Gastroesophageal sphincter (tissue), 4 donors: ENCODE measurements at regions not wholly inside any gene's neighbourhood (a gene's known extent, or its start where the extent isn't known, plus 50 kb on each side); places are given as distances from the start of the nearest gene placed in this dataset.

Source experiments
- ATAC-seq: fragments of 150-250 bp; one replicate; pipeline ENCODE4 v1.9.1; 2016; ENCODE audit warnings: mild to moderate bottlenecking, moderate library complexity
- H3K27ac ChIP-seq, 4 donors: fragments of 200-600 bp; sonication (generic) in 3 of 4; 1 replicate in 3 of 4; 2 replicates in 1 of 4; pipeline ENCODE4 v1.5.1; 2016 to 2019
- H3K27me3 ChIP-seq: fragments of 200-600 bp; sonication (generic); one replicate; pipeline ENCODE4 v1.5.1; 2019
- H3K36me3 ChIP-seq, 2 donors: fragments of 200-600 bp; sonication (generic); one replicate each; pipeline ENCODE4 v1.5.1; 2019; ENCODE audit warnings: control low read depth in 1 of 2
- H3K4me1 ChIP-seq, 3 donors: fragments of 200-600 bp; sonication (generic); 1 replicate in 2 of 3; 2 replicates in 1 of 3; pipeline ENCODE4 v1.5.1; 2016 to 2019; ENCODE audit warnings: control low read depth in 2 of 3
- H3K4me3 ChIP-seq, 2 donors: fragments of 200-600 bp; sonication (generic); one replicate each; pipeline ENCODE4 v1.5.1; 2019; ENCODE audit warnings: mild to moderate bottlenecking in 1 of 2, moderate library complexity in 1 of 2
- H3K9me3 ChIP-seq, 3 donors: fragments of 200-600 bp; sonication (generic); one replicate each; pipeline ENCODE4 v1.5.1; 2017 to 2019; ENCODE audit warnings: control low read depth in 2 of 3
- CTCF ChIP-seq, 4 experiments: fragments of 200-600 bp in 2 of 4; fragments of 450-650 bp in 2 of 4; sonication (generic) in 1 of 4; IDR thresholded peaks; one replicate each; pipeline ENCODE4 v1.5.1; 2017 to 2019; ENCODE audit warnings: antibody characterized with exemption in 4 of 4, mild to moderate bottlenecking in 2 of 4, moderate library complexity in 2 of 4
- EP300 ChIP-seq: sonication (generic); formaldehyde crosslinking; IDR thresholded peaks from one replicate; pipeline ENCODE4 v1.6.1; 2017; ENCODE audit warnings: antibody characterized with exemption, mild to moderate bottlenecking
- POLR2A ChIP-seq, 2 donors: fragments of 450-650 bp; IDR thresholded peaks; one replicate each; pipeline ENCODE4 v1.6.1; 2017; ENCODE audit warnings: antibody characterized with exemption in 2 of 2, mild to moderate bottlenecking in 2 of 2, moderate library complexity in 1 of 2
- POLR2AphosphoS5 ChIP-seq: sonication (generic); formaldehyde crosslinking; IDR thresholded peaks from one replicate; pipeline ENCODE4 v1.6.1; 2017; ENCODE audit warnings: antibody characterized with exemption
- WGBS, 2 donors: methylation state at CpG; one replicate each; pipeline ENCODE4 v1.1.5; 2018; ENCODE audit warnings: low coverage in 1 of 2; 5-methylcytosine and 5-hydroxymethylcytosine counted together

DNA sequence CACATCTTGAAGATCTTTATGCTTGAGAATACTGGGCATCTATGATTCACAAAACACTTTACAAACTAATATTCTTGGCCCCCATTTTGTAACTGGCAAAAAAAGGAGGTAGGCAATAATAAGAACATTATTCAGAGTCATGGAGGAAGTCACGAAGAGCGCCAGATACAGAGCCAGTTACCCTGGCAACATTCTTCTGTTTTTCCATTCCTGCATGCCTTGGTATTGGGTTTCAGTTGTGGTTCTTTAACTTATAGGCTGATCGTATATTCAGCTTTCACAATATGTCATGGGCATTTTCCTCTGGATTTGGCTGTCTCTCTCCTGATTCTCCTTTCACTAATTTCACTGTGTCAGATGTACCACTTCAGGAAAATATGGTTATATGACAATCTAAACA is 234.7 kb downstream of the HRH4 start:
- Histone ChIP-seq H3K36me3 (no peaks in the 10 kb centered on the region), H3K4me3 (no peak overlapping the region), H3K27ac (no peak overlapping the region), H3K9me3 (peaks cover 0 to 11% (median 0%) of the 10 kb centered on the region in 3 donors), H3K27me3 (no peaks in the 10 kb centered on the region), H3K4me1 (no peaks in the 10 kb centered on the region)
- TF ChIP-seq EP300 (no peak), POLR2AphosphoS5 (no peak), CTCF (IDR thresholded peaks at IDR 0.05) (no peak), POLR2A (IDR thresholded peaks at IDR 0.05) (no peak)
- WGBS, 2 donors, result 26 to 51% methylated on average over 3 of the region's 3 CpGs
- no peak for ATAC-seq

DNA sequence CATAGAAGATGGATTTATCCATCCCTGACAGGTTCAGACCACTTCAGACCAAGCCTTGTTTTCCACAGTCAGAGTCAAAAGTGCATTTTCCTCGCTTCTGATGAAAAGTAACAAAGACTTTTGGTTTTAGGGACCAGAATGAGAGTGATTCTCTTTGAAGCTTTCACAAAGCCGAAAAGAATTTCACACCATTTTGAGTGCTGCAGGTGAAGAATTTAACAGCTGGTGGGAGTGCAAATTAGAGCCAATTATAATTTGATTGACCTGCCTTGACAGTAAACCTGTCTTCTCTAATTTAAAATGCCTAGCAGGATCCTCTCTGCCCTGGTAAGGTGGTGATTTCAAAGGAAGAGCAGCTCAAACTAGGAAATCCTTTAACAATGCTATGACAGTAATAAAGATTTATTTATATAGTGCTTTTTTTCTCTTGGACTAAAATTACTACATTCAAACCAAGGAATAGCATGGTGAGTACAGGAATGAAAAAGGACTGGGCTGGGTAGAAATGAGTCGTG is 241.6 kb downstream of the HRH4 start:
- 43 to 56% methylated on average over 3 of the region's 3 CpGs for WGBS, 2 donors
- no peak for ATAC-seq
- H3K27me3 ChIP-seq, result peaks cover 6% of the 10 kb centered on the region
- H3K4me3 ChIP-seq, result no peak overlapping the region
- H3K9me3 ChIP-seq, result peaks cover 0 to 11% (median 0%) of the 10 kb centered on the region in 3 donors
- no peaks in the 10 kb centered on the region for H3K36me3 ChIP-seq
- TF ChIP-seq POLR2A (IDR thresholded peaks at IDR 0.05), result no peak
- H3K27ac ChIP-seq, result no peak overlapping the region
- no peaks in the 10 kb centered on the region for H3K4me1 ChIP-seq

DNA sequence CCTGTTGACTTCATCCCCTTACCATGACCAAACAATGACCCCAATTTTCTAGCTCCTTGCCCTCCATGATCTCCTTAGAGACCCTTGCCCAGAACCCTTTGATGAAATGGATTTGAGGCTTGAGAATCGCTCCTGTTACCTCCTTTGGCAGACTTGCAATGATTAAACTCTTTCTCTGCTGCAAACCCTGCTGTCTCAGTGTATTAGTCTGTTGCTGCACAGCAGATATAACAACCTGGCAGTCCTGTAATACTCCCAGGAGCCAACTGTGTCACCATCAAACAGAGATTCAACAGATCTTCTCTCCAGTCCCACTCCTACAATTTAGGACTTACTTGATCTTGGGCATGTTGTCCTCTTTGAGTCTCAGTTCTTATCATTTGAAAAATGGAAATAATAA is 242.9 kb downstream of the HRH4 start:
- 60 to 100% methylated on average over 1 of the region's 1 CpG for WGBS, 2 donors

GRCh38 chr18:24704946-24705630 is 244.7 kb downstream of the HRH4 start:
- H3K4me3 ChIP-seq, result no peak overlapping the region
- 4 to 37% methylated on average over 4 to 6 of the region's 7 CpGs for WGBS, 2 donors
- no peak overlapping the region for H3K27ac ChIP-seq
- peaks cover 0 to 11% (median 0%) of the 10 kb centered on the region in 3 donors for H3K9me3 ChIP-seq
- TF ChIP-seq EP300 (no peak), CTCF (IDR thresholded peaks at IDR 0.05) (no peak), POLR2AphosphoS5 (no peak), POLR2A (IDR thresholded peaks at IDR 0.05) (no peak)
- ATAC-seq, result no peak
- peaks cover 6% of the 10 kb centered on the region for H3K27me3 ChIP-seq
- no peaks in the 10 kb centered on the region for H3K36me3 ChIP-seq
- H3K4me1 ChIP-seq, result no peaks in the 10 kb centered on the region

More for the DNA sequence above, 242.9 kb downstream of the HRH4 start:
- Histone ChIP-seq H3K27ac (no peak overlapping the region), H3K4me1 (no peaks in the 10 kb centered on the region), H3K4me3 (no peak overlapping the region), H3K27me3 (peaks cover 6% of the 10 kb centered on the region), H3K36me3 (no peaks in the 10 kb centered on the region), H3K9me3 (peaks cover 0 to 11% (median 0%) of the 10 kb centered on the region in 3 donors)
- TF ChIP-seq EP300, result no peak
- TF ChIP-seq CTCF (IDR thresholded peaks at IDR 0.05), result no peak
- no peak for TF ChIP-seq POLR2AphosphoS5
- TF ChIP-seq POLR2A (IDR thresholded peaks at IDR 0.05), result no peak
- ATAC-seq, result no peak

DNA sequence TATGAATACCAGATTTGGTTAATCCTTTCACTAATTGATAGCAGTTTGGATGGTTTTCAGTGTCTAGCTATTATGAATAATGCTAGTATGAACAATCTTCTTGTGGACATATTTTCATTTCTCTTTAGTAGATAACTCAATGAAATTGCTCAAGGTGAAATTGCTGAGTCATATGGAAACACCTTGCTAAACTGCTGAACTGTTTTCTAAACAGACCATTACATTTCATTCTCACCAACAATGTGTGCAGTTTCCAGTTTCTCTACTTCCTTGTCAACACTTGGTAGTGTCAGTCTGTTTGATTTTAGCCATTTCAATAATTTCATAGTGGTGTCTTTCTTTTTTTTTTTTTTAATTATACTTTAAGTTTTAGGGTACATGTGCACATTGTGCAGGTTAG is 250.0 kb downstream of the HRH4 start:
- no peaks in the 10 kb centered on the region for H3K9me3 ChIP-seq
- no peaks in the 10 kb centered on the region for H3K4me1 ChIP-seq
- H3K27ac ChIP-seq, result no peak overlapping the region
- TF ChIP-seq CTCF (IDR thresholded peaks at IDR 0.05) (no peak), POLR2A (IDR thresholded peaks at IDR 0.05) (no peak), EP300 (no peak), POLR2AphosphoS5 (no peak)
- no peak for ATAC-seq
- no peaks in the 10 kb centered on the region for H3K27me3 ChIP-seq
- no peaks in the 10 kb centered on the region for H3K36me3 ChIP-seq
- H3K4me3 ChIP-seq, result no peak overlapping the region
